HCT116 (cell line): ENCODE measurements at regions not wholly inside any gene's neighbourhood (a gene's known extent, or its start where the extent isn't known, plus 50 kb on each side); places are given as distances from the start of the nearest gene placed in this dataset.

Experiments used
- ATAC-seq: fragments of 200-7000 bp; cut with Tn5 transposase; 2 replicates; pipeline ENCODE4 v1.9.1; 2020; ENCODE audit warnings: mild to moderate bottlenecking, moderate library complexity
- BruUV-seq: library from RNA; stranded (reverse); fragments of 400-500 nt; replicated peaks from 2 replicates; lab custom pipeline; 2021; lab: Mats Ljungman, UMichigan
- CTCF ChIA-PET: fragments of 300-600 bp; sonication (Branson Sonifier 250); formaldehyde crosslinking; loops from one replicate; lab custom pipeline; 2021; ENCODE audit warnings: antibody characterized with exemption; lab: Charles Lee
- POLR2A ChIA-PET: fragments of 300-600, 350-600 bp; sonication (Branson Sonifier 250); formaldehyde crosslinking; loops from one replicate; lab custom pipeline; 2021; ENCODE audit warnings: antibody characterized with exemption; lab: Charles Lee
- RAD21 ChIA-PET, 2 experiments: fragments of 300-600 bp; sonication (Branson Sonifier 250); formaldehyde crosslinking; loops; one replicate each; lab custom pipeline; 2023; ENCODE audit warnings: low total read pairs in 2 of 2; ENCODE audit not compliant: uncharacterized antibody in 2 of 2, unreplicated experiment in 2 of 2, low non-redundant PET in 1 of 2; lab: Charles Lee
- DNase-seq: peaks from one replicate; pipeline ENCODE4 v3.0.0-alpha.2; 2010; ENCODE audit warnings: low read depth, low spot score
- H2AFZ ChIP-seq: fragments of 200-600 bp; shearing (Covaris generic), sonication (generic); 2 replicates; pipeline ENCODE4 v1.6.1; 2017; ENCODE audit warnings: low read depth, mixed run types, mixed read lengths, antibody characterized with exemption, low read length; ENCODE audit not compliant: poor library complexity, severe bottlenecking
- H3K27ac ChIP-seq: 2 replicates; pipeline ENCODE4 v1.5.1; 2012; ENCODE audit warnings: low read depth, low read length
- H3K27me3 ChIP-seq: fragments of 200-600 bp; sonication (generic); 2 replicates; pipeline ENCODE4 v1.6.1; 2016; ENCODE audit warnings: mixed run types, low read length, mixed read lengths; ENCODE audit not compliant: insufficient read depth
- H3K36me3 ChIP-seq, 2 experiments: fragments of 200-500 bp in 1 of 2; fragments of 200-600 bp in 1 of 2; sonication (Bioruptor generic) in 1 of 2; sonication (generic) in 1 of 2; 2 replicates each; pipeline versions ENCODE4 v1.5.1 to v1.6.1; 2014 to 2016; ENCODE audit warnings: low read length in 2 of 2, inconsistent platforms in 1 of 2, mixed read lengths in 1 of 2, mixed run types in 1 of 2; ENCODE audit not compliant: insufficient read depth in 2 of 2, control insufficient read depth in 1 of 2
- H3K4me1 ChIP-seq, 2 experiments: fragments of 200-600 bp in 1 of 2; sonication (generic) in 1 of 2; 2 replicates each; pipeline versions ENCODE4 v1.5.1 to v1.6.1; 2012 to 2017; ENCODE audit warnings: low read length in 2 of 2, inconsistent platforms in 1 of 2, mild to moderate bottlenecking in 1 of 2, mixed read lengths in 1 of 2, mixed run types in 1 of 2, moderate library complexity in 1 of 2; ENCODE audit not compliant: insufficient read depth in 2 of 2, control insufficient read depth in 1 of 2
- H3K4me2 ChIP-seq: fragments of 200-600 bp; sonication (generic); 2 replicates; pipeline ENCODE4 v1.6.1; 2017; ENCODE audit warnings: mixed run types, low read length, mixed read lengths
- H3K4me3 ChIP-seq, 2 experiments: fragments of 200-600 bp in 1 of 2; sonication (generic) in 1 of 2; replicated peaks in 1 of 2; 2 replicates each; pipeline ENCODE4 v1.5.1; 2011 to 2016; ENCODE audit warnings: low read length in 2 of 2, control low read depth in 1 of 2, low read depth in 1 of 2, mild to moderate bottlenecking in 1 of 2, mixed read lengths in 1 of 2, mixed run types in 1 of 2
- H3K79me2 ChIP-seq: fragments of 200-600 bp; sonication (generic); 2 replicates; pipeline ENCODE4 v1.6.1; 2017; ENCODE audit warnings: mild to moderate bottlenecking, mixed run types, low read length, moderate library complexity, mixed read lengths; ENCODE audit not compliant: insufficient read depth
- H3K9ac ChIP-seq: fragments of 200-600 bp; sonication (generic); 2 replicates; pipeline ENCODE4 v1.6.1; 2016; ENCODE audit warnings: low read length, mixed read lengths
- H3K9me2 ChIP-seq: fragments of 200-600 bp; sonication (generic), shearing (Covaris generic); 2 replicates; pipeline ENCODE4 v1.6.1; 2017; ENCODE audit warnings: mixed run types, mild to moderate bottlenecking, moderate library complexity; ENCODE audit not compliant: insufficient read depth
- H3K9me3 ChIP-seq, 2 experiments: fragments of 200-500 bp in 1 of 2; fragments of 200-600 bp in 1 of 2; sonication (Bioruptor generic) in 1 of 2; sonication (generic) in 1 of 2; 2 replicates each; pipeline ENCODE4 v1.6.1; 2014 to 2017; ENCODE audit warnings: low read length in 2 of 2, mixed read lengths in 2 of 2, inconsistent platforms in 1 of 2, low read depth in 1 of 2, mild to moderate bottlenecking in 1 of 2, mixed run types in 1 of 2, moderate library complexity in 1 of 2; ENCODE audit not compliant: control insufficient read depth in 1 of 2, insufficient read depth in 1 of 2
- H4K20me1 ChIP-seq: fragments of 200-600 bp; sonication (generic), shearing (Covaris generic); 2 replicates; pipeline ENCODE4 v1.6.1; 2017; ENCODE audit warnings: mixed run types, mild to moderate bottlenecking, moderate library complexity; ENCODE audit not compliant: insufficient read depth
- EGR1 ChIP-seq: IDR thresholded peaks from 2 replicates; pipeline ENCODE4 v1.6.1; 2012; ENCODE audit warnings: low read depth
- ELF1 ChIP-seq: IDR thresholded peaks from 2 replicates; pipeline ENCODE4 v1.6.1; 2012; ENCODE audit warnings: low read depth, borderline replicate concordance
- EZH2phosphoT487 ChIP-seq: fragments of 200-600 bp; IDR thresholded peaks from 2 replicates; pipeline ENCODE4 v1.6.1; 2018; ENCODE audit warnings: antibody characterized with exemption, borderline replicate concordance
- FOSL1 ChIP-seq: IDR thresholded peaks from 2 replicates; pipeline ENCODE4 v1.6.1; 2012; ENCODE audit warnings: low read depth
- POLR2A ChIP-seq: IDR thresholded peaks from 2 replicates; pipeline ENCODE4 v1.7.0; 2011; ENCODE audit warnings: borderline replicate concordance; ENCODE audit not compliant: insufficient read depth, insufficient read length; ENCODE audit errors: extremely low read depth
- SP1 ChIP-seq: IDR thresholded peaks from 2 replicates; pipeline ENCODE4 v1.6.1; 2012; ENCODE audit warnings: low read depth
- TCF7L2 ChIP-seq: IDR thresholded peaks from 2 replicates; pipeline ENCODE4 v1.7.0; 2011; ENCODE audit warnings: borderline replicate concordance, inconsistent platforms; ENCODE audit not compliant: insufficient read depth, insufficient read length; ENCODE audit errors: extremely low read depth
- ZFX ChIP-seq: fragments of 450-650 bp; IDR thresholded peaks from 2 replicates; pipeline ENCODE4 v1.6.1; 2017
- ZNF274 ChIP-seq: fragments of 200-500 bp; sonication (Bioruptor generic); IDR thresholded peaks from 2 replicates; pipeline ENCODE4 v1.6.1; 2014; ENCODE audit warnings: mild to moderate bottlenecking, low read depth, low read length, inconsistent platforms
- intact Hi-C: fragments of 100-400 bp; cut with micrococcal nuclease; formaldehyde crosslinking; loops from 2 replicates; pipeline ENCODE4 v1.10.0; 2022
- TF ChIP-seq, protein P1 (sequence below), 3 experiments: fragments of 200-600 bp in 1 of 3; sonication (generic) in 1 of 3; IDR thresholded peaks in 2 of 3; conservative IDR thresholded peaks in 1 of 3; 2 replicates each; pipeline ENCODE4 v1.5.1; 2012 to 2017; ENCODE audit warnings: low read depth in 2 of 3, low read length in 2 of 3, antibody characterized with exemption in 1 of 3, borderline replicate concordance in 1 of 3, control low read depth in 1 of 3, mild to moderate bottlenecking in 1 of 3, mixed read lengths in 1 of 3, mixed run types in 1 of 3, moderate library complexity in 1 of 3; ENCODE audit not compliant: insufficient read depth in 1 of 3
- TF ChIP-seq, protein P2 (sequence below): IDR thresholded peaks from 2 replicates; pipeline ENCODE4 v1.6.1; 2012
- TF ChIP-seq, protein P3 (sequence below): IDR thresholded peaks from 2 replicates; pipeline ENCODE4 v1.6.1; 2011; ENCODE audit warnings: mild to moderate bottlenecking, low read length, moderate library complexity; ENCODE audit not compliant: insufficient replicate concordance; ENCODE audit errors: extremely low read depth
- TF ChIP-seq, protein P4 (sequence below): IDR thresholded peaks from 2 replicates; pipeline ENCODE4 v1.6.1; 2012; ENCODE audit warnings: low read depth

DNA sequence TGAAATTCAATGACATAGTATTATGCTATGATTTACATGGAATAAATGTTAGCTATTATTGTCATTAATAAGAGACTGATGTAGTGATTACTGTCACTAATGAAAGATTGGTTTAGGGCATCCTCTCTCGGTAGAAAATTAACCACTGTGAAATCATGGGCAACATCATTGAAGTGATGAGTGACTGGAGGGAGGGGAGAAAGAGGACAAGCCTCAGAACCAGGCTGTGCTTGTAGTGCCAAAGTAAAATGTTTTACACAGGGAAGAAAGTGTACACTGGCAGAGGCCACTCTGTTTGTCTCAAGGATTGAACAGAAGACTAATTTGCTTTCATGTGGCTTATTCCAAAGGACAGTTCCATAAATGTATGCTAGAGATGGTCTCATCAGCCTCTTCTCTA lies 456.2 kb upstream of the TCF4 start:
- CTCF ChIA-PET: no interaction called here
- Histone ChIP-seq H3K9ac (no peak overlapping the region), H2AFZ (no peak overlapping the region), H3K4me3 (no peak overlapping the region), H3K27me3 (no peaks in the 10 kb centered on the region), H3K9me2 (no peaks in the 10 kb centered on the region), H3K4me1 (no peaks in the 10 kb centered on the region), H3K27ac (no peak overlapping the region), H4K20me1 (no peaks in the 10 kb centered on the region), H3K36me3 (no peaks in the 10 kb centered on the region), H3K9me3 (peaks cover 17 to 24% of the 10 kb centered on the region in 2 experiments; a peak in 2 of 4 replicates), H3K4me2 (no peak overlapping the region), H3K79me2 (no peaks in the 10 kb centered on the region)
- intact Hi-C loops: no loop called here
- no TSS peak for BruUV-seq
- TF ChIP-seq EGR1: no peak
- TF ChIP-seq, protein P1, sequence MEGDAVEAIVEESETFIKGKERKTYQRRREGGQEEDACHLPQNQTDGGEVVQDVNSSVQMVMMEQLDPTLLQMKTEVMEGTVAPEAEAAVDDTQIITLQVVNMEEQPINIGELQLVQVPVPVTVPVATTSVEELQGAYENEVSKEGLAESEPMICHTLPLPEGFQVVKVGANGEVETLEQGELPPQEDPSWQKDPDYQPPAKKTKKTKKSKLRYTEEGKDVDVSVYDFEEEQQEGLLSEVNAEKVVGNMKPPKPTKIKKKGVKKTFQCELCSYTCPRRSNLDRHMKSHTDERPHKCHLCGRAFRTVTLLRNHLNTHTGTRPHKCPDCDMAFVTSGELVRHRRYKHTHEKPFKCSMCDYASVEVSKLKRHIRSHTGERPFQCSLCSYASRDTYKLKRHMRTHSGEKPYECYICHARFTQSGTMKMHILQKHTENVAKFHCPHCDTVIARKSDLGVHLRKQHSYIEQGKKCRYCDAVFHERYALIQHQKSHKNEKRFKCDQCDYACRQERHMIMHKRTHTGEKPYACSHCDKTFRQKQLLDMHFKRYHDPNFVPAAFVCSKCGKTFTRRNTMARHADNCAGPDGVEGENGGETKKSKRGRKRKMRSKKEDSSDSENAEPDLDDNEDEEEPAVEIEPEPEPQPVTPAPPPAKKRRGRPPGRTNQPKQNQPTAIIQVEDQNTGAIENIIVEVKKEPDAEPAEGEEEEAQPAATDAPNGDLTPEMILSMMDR (IDR thresholded peaks at IDR 0.05 in 2 of 3, conservative IDR thresholded peaks at IDR 0.05 in 1 of 3; ENCODE audit: borderline replicate concordance in 1 of 3, insufficient read depth in 1 of 3, low read depth in 2 of 3, low read length in 2 of 3): no peak
- POLR2A ChIA-PET: no interaction called here
- RAD21 ChIA-PET: no interaction called here
- ATAC-seq: no peak
- no peak for DNase-seq

DNA sequence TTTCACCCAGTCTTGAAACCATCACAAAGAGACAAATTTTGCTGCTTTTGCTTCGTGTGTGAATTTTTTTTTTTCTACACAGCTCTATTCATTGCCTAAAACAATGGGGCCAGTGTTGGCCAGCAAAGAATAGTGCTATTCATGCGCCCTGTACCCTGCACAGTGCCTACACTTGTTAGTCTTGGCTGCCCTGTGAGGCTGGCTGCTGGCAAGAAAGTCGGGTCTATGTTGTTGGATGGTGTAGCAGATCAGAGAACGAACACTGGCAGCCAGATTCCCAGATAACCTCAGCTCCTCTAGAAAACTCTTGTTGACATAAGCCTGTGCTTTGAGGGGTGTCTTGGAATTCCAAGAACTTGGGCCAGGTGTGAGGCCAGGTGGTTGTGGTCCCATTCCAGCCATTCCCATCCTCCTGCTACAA lies 455.7 kb upstream of the TCF4 start:
- no peaks in the 10 kb centered on the region for H3K36me3 ChIP-seq
- H3K4me1 ChIP-seq: no peaks in the 10 kb centered on the region
- DNase-seq (no peak), ATAC-seq (no peak)
- H3K9me2 ChIP-seq: no peaks in the 10 kb centered on the region
- no peak overlapping the region for H3K4me2 ChIP-seq
- intact Hi-C loops: no loop called here
- H3K4me3 ChIP-seq: no peak overlapping the region
- H3K9me3 ChIP-seq: peaks cover 17 to 24% of the 10 kb centered on the region in 2 experiments; a peak in 2 of 4 replicates
- H3K9ac ChIP-seq: no peak overlapping the region
- H3K27me3 ChIP-seq: no peaks in the 10 kb centered on the region
- no peaks in the 10 kb centered on the region for H4K20me1 ChIP-seq
- RAD21 ChIA-PET: no interaction called here
- POLR2A ChIA-PET: no interaction called here
- BruUV-seq: no TSS peak
- CTCF ChIA-PET: no interaction called here
- H3K27ac ChIP-seq: no peak overlapping the region
- no peaks in the 10 kb centered on the region for H3K79me2 ChIP-seq
- no peak overlapping the region for H2AFZ ChIP-seq
- TF ChIP-seq, protein P2, sequence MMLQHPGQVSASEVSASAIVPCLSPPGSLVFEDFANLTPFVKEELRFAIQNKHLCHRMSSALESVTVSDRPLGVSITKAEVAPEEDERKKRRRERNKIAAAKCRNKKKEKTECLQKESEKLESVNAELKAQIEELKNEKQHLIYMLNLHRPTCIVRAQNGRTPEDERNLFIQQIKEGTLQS: no peak
- TF ChIP-seq EZH2phosphoT487 (no peak), ZNF274 (no peak), TCF7L2 (no peak), POLR2A (no peak), SP1 (no peak), ELF1 (no peak), EGR1 (no peak), FOSL1 (no peak), ZFX (no peak)
- TF ChIP-seq, protein P3, sequence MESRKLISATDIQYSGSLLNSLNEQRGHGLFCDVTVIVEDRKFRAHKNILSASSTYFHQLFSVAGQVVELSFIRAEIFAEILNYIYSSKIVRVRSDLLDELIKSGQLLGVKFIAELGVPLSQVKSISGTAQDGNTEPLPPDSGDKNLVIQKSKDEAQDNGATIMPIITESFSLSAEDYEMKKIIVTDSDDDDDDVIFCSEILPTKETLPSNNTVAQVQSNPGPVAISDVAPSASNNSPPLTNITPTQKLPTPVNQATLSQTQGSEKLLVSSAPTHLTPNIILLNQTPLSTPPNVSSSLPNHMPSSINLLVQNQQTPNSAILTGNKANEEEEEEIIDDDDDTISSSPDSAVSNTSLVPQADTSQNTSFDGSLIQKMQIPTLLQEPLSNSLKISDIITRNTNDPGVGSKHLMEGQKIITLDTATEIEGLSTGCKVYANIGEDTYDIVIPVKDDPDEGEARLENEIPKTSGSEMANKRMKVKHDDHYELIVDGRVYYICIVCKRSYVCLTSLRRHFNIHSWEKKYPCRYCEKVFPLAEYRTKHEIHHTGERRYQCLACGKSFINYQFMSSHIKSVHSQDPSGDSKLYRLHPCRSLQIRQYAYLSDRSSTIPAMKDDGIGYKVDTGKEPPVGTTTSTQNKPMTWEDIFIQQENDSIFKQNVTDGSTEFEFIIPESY: no peak
- TF ChIP-seq, protein P4, sequence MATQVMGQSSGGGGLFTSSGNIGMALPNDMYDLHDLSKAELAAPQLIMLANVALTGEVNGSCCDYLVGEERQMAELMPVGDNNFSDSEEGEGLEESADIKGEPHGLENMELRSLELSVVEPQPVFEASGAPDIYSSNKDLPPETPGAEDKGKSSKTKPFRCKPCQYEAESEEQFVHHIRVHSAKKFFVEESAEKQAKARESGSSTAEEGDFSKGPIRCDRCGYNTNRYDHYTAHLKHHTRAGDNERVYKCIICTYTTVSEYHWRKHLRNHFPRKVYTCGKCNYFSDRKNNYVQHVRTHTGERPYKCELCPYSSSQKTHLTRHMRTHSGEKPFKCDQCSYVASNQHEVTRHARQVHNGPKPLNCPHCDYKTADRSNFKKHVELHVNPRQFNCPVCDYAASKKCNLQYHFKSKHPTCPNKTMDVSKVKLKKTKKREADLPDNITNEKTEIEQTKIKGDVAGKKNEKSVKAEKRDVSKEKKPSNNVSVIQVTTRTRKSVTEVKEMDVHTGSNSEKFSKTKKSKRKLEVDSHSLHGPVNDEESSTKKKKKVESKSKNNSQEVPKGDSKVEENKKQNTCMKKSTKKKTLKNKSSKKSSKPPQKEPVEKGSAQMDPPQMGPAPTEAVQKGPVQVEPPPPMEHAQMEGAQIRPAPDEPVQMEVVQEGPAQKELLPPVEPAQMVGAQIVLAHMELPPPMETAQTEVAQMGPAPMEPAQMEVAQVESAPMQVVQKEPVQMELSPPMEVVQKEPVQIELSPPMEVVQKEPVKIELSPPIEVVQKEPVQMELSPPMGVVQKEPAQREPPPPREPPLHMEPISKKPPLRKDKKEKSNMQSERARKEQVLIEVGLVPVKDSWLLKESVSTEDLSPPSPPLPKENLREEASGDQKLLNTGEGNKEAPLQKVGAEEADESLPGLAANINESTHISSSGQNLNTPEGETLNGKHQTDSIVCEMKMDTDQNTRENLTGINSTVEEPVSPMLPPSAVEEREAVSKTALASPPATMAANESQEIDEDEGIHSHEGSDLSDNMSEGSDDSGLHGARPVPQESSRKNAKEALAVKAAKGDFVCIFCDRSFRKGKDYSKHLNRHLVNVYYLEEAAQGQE: no peak
